CD4-positive, alpha-beta T cell (primary cell): ENCODE measurements at regions not wholly inside any gene's neighbourhood (a gene's known extent, or its start where the extent isn't known, plus 50 kb on each side); places are given as distances from the start of the nearest gene placed in this dataset.

ENCODE experiments used
- ATAC-seq: fragments of 200-7000 bp; cut with Tn5 transposase; one replicate; pipeline ENCODE4 v1.10.0; 2022; ENCODE audit warnings: mild to moderate bottlenecking; ENCODE audit not compliant: poor library complexity
- CTCF ChIA-PET: fragments of 350-600 bp; sonication (Branson Sonifier 250); formaldehyde crosslinking; loops from one replicate; lab custom pipeline; 2021; ENCODE audit warnings: antibody characterized with exemption, inconsistent platforms; lab: Charles Lee
- POLR2A ChIA-PET: fragments of 350-600 bp; sonication (Branson Sonifier 250); formaldehyde crosslinking; loops from one replicate; lab custom pipeline; 2021; ENCODE audit warnings: antibody characterized with exemption, inconsistent platforms; lab: Charles Lee
- DNase-seq, 14 experiments: peaks; one replicate each; pipeline ENCODE4 v3.0.0-alpha.2; 2013 to 2020; ENCODE audit warnings: mixed read lengths in 2 of 14
- H3K27ac ChIP-seq, 2 donors: one replicate each; pipeline versions ENCODE4 v1.5.1 to v1.7.0; 2013; ENCODE audit warnings: low read length in 2 of 2, low read depth in 1 of 2, mild to moderate bottlenecking in 1 of 2
- H3K27me3 ChIP-seq, 2 experiments: 1 replicate in 1 of 2; 2 replicates in 1 of 2; pipeline versions ENCODE4 v1.6.1 to v1.7.0; 2013; ENCODE audit warnings: low read length in 2 of 2, control low read depth in 1 of 2, mild to moderate bottlenecking in 1 of 2, moderate library complexity in 1 of 2; ENCODE audit not compliant: insufficient read depth in 2 of 2, control insufficient read depth in 1 of 2
- H3K36me3 ChIP-seq: one replicate; pipeline ENCODE4 v1.6.1; 2013; ENCODE audit warnings: low read length, control low read depth; ENCODE audit not compliant: insufficient read depth
- H3K4me1 ChIP-seq: one replicate; pipeline ENCODE4 v1.6.1; 2013; ENCODE audit warnings: low read length, control low read depth; ENCODE audit not compliant: insufficient read depth
- H3K4me3 ChIP-seq: one replicate; pipeline ENCODE4 v1.5.1; 2013; ENCODE audit warnings: mild to moderate bottlenecking, low read length, moderate library complexity
- H3K9me3 ChIP-seq, 2 experiments: 1 replicate in 1 of 2; 2 replicates in 1 of 2; pipeline versions ENCODE4 v1.6.1 to v1.7.0; 2013; ENCODE audit warnings: low read length in 2 of 2, mild to moderate bottlenecking in 2 of 2, control low read depth in 1 of 2, moderate library complexity in 1 of 2; ENCODE audit not compliant: control insufficient read depth in 1 of 2, insufficient read depth in 1 of 2
- H3K27ac Mint-ChIP-seq: one replicate; pipeline ENCODE4 v1.8.0; 2020; ENCODE audit warnings: mixed read lengths
- H3K27me3 Mint-ChIP-seq: one replicate; pipeline ENCODE4 v1.8.0; 2021; ENCODE audit warnings: mixed read lengths
- H3K36me3 Mint-ChIP-seq: one replicate; pipeline ENCODE4 v1.8.0; 2021; ENCODE audit warnings: low read depth, mixed read lengths
- H3K4me1 Mint-ChIP-seq: one replicate; pipeline ENCODE4 v1.8.0; 2021; ENCODE audit warnings: low read depth, mixed read lengths
- H3K4me3 Mint-ChIP-seq: one replicate; pipeline ENCODE4 v1.8.0; 2020; ENCODE audit warnings: mild to moderate bottlenecking, mixed read lengths
- H3K9me3 Mint-ChIP-seq: one replicate; pipeline ENCODE4 v1.8.0; 2020; ENCODE audit warnings: mixed read lengths
- intact Hi-C, 2 experiments: fragments of 100-400 bp; cut with DNase I in 1 of 2; cut with micrococcal nuclease in 1 of 2; formaldehyde crosslinking; loops; one replicate each; pipeline versions ENCODE4 v1.15.1 to v1.9.0; 2023 to 2025; cut with DNase I, micrococcal nuclease
- TF ChIP-seq, protein P1 (sequence below): fragments of 200-600 bp; IDR thresholded peaks from one replicate; pipeline ENCODE4 v1.8.0; 2022; ENCODE audit warnings: antibody characterized with exemption, mild to moderate bottlenecking

DNA sequence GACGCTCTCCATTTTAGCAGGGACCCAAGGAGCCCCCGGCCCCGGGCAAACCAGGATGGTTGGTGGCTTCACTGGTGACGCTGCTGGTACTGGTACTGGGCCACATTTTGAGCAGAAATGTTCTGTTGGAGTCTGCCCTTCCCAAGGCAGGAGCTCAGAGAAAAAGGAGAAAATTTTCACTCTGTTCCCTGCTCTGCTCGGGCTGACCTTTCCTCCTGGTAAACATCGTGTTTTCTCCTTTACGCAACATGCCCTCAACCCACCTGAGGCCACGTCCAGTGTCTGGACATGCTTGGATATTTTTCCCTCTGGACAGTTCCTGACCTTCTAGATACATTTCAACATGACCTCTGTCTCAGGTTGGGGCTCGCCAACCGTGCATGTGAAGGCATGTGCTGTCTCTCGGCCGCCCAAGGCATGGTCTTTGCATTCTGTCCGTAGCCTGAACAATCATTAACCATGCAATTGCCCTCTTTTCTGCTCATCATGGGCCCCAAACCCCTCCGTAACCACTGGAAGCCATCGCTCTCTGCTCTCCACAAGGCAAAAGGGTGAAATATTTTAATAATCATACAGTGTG lies 115.2 kb upstream of the PEG3 start:
- intact Hi-C loops: no loop called here
- H3K27me3 Mint-ChIP-seq: no peaks in the 10 kb centered on the region
- H3K4me3 Mint-ChIP-seq: no peak overlapping the region
- Histone ChIP-seq H3K4me1 (no peaks in the 10 kb centered on the region), H3K9me3 (peaks cover 42 to 61% of the 10 kb centered on the region in 2 experiments), H3K27ac (no peak overlapping the region), H3K4me3 (no peak overlapping the region), H3K36me3 (no peaks in the 10 kb centered on the region), H3K27me3 (no peaks in the 10 kb centered on the region)
- peaks cover 10% of the 10 kb centered on the region for H3K36me3 Mint-ChIP-seq
- ChIA-PET POLR2A (no interaction called here), CTCF (no interaction called here)
- H3K4me1 Mint-ChIP-seq: no peaks in the 10 kb centered on the region
- TF ChIP-seq, protein P1, sequence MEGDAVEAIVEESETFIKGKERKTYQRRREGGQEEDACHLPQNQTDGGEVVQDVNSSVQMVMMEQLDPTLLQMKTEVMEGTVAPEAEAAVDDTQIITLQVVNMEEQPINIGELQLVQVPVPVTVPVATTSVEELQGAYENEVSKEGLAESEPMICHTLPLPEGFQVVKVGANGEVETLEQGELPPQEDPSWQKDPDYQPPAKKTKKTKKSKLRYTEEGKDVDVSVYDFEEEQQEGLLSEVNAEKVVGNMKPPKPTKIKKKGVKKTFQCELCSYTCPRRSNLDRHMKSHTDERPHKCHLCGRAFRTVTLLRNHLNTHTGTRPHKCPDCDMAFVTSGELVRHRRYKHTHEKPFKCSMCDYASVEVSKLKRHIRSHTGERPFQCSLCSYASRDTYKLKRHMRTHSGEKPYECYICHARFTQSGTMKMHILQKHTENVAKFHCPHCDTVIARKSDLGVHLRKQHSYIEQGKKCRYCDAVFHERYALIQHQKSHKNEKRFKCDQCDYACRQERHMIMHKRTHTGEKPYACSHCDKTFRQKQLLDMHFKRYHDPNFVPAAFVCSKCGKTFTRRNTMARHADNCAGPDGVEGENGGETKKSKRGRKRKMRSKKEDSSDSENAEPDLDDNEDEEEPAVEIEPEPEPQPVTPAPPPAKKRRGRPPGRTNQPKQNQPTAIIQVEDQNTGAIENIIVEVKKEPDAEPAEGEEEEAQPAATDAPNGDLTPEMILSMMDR: no peak
- no peak overlapping the region for H3K27ac Mint-ChIP-seq
- peaks cover 28% of the 10 kb centered on the region for H3K9me3 Mint-ChIP-seq
- DNase-seq (no peak), ATAC-seq (no peak)

DNA sequence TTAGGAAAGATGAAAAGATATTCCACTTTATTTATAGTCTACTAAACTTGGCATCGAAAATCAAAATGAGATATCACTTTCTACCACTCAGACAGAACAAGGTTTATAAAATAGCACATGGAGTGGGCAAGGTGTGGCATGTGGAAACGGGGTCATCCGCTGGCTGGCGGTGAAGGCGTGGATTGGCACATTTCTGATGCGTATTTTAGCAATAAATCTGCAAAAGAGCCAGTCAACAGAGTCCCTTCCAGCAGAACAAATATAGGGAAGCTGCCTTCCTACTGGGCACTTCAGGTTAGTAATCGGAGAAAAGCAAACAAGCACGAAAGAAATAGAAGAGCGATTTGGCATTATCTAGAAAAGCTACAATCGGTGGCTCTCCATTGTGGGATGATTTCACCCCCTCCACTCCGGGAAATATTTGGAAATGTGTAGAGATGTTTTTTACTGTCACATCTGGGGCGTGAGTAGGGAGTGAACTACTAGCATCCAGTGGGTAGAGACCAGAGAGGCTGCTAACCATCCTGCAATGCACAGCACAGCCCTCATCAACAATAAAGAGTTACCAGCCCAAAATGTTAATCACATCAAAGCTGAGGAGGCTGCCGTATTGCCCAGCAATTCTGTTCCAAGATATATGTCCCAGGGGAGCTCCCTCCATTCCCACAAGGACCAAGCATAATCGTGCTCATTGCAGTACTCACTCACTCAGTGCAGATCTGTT lies 116.1 kb upstream of the PEG3 start:
- POLR2A ChIA-PET: no interaction called here
- Histone ChIP-seq H3K36me3 (no peaks in the 10 kb centered on the region), H3K4me3 (no peak overlapping the region), H3K4me1 (no peaks in the 10 kb centered on the region), H3K27me3 (no peaks in the 10 kb centered on the region), H3K27ac (no peak overlapping the region), H3K9me3 (peaks cover 35 to 60% of the 10 kb centered on the region in 2 experiments)
- H3K27ac Mint-ChIP-seq: no peak overlapping the region
- no peak overlapping the region for H3K4me3 Mint-ChIP-seq
- peaks cover 26% of the 10 kb centered on the region for H3K9me3 Mint-ChIP-seq
- intact Hi-C loops: no loop called here
- no peaks in the 10 kb centered on the region for H3K27me3 Mint-ChIP-seq
- CTCF ChIA-PET: no interaction called here
- no peaks in the 10 kb centered on the region for H3K4me1 Mint-ChIP-seq
- DNase-seq (no peak), ATAC-seq (no peak)
- H3K36me3 Mint-ChIP-seq: peaks cover 6% of the 10 kb centered on the region
- TF ChIP-seq, protein P1: no peak

DNA sequence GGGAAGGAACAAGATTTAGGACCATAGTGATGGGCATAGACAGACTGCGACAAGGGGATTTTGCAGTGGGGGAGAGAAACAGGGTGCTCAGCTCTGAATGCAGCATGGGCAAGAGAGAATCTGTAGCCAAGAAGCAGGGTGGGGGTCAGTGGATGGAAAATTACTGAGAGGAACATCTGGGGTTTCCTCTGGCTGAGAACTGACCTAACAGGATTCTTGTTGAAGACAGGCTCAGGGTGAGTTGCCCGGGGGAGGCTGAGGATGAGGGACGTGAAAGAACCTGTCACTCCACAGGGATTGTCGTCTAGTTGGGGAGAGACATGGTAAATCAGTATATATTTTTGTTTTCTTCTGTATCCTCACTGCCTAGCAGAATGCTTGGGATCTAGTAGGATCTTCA lies 118.7 kb upstream of the PEG3 start:
- Mint-ChIP-seq H3K9me3 (peaks cover 24% of the 10 kb centered on the region), H3K27ac (no peak overlapping the region), H3K36me3 (peaks cover 7% of the 10 kb centered on the region), H3K27me3 (no peaks in the 10 kb centered on the region), H3K4me3 (no peak overlapping the region), H3K4me1 (no peaks in the 10 kb centered on the region)
- Histone ChIP-seq H3K27ac (no peak overlapping the region), H3K4me3 (no peak overlapping the region), H3K27me3 (no peaks in the 10 kb centered on the region), H3K4me1 (no peaks in the 10 kb centered on the region), H3K36me3 (no peaks in the 10 kb centered on the region), H3K9me3 (peaks cover 24 to 66% of the 10 kb centered on the region in 2 experiments)
- TF ChIP-seq, protein P1: no peak
- intact Hi-C loops: no loop called here
- ChIA-PET POLR2A (no interaction called here), CTCF (no interaction called here)
- DNase-seq (no peak), ATAC-seq (no peak)
